GM21825 (cell line): ENCODE measurements at regions not wholly inside any gene's neighbourhood (a gene's known extent, or its start where the extent isn't known, plus 50 kb on each side); places are given as distances from the start of the nearest gene placed in this dataset.

Source experiments
- ATAC-seq: cut with Tn5 transposase; IDR thresholded peaks from one replicate; pipeline ENCODE4 v1.9.1; 2021; ENCODE audit warnings: mild to moderate bottlenecking, moderate library complexity; ENCODE audit not compliant: unreplicated experiment

- ATAC-seq, result no peak
These were observed 92.3 kb upstream of the ZC3H12C start for GRCh38 chr11:110000850-110001249.

- no peak for ATAC-seq
These were observed 89.8 kb upstream of the ZC3H12C start for GRCh38 chr11:110003426-110003825.

GRCh38 chr11:110011595-110011994, 81.6 kb upstream of the ZC3H12C start:
- ATAC-seq, result no peak

- no peak for ATAC-seq
These were observed 77.5 kb upstream of the ZC3H12C start for GRCh38 chr11:110015695-110016094.

GRCh38 chr11:110019675-110020074, 73.5 kb upstream of the ZC3H12C start:
- no peak for ATAC-seq

- ATAC-seq, result no peak
These were observed 70.6 kb upstream of the ZC3H12C start for GRCh38 chr11:110022548-110022947.

GRCh38 chr11:110023711-110024110, 69.5 kb upstream of the ZC3H12C start:
- no peak for ATAC-seq

GRCh38 chr11:110026858-110027626, 66.2 kb upstream of the ZC3H12C start:
- ATAC-seq, result peak; percentile 87

- ATAC-seq, result peak; percentile 46
These were observed 65.4 kb upstream of the ZC3H12C start for GRCh38 chr11:110027627-110028371.

GRCh38 chr11:110028921-110029320, 64.3 kb upstream of the ZC3H12C start:
- no peak for ATAC-seq

- no peak for ATAC-seq
These were observed 63.5 kb upstream of the ZC3H12C start for GRCh38 chr11:110029714-110030113.

GRCh38 chr11:110031171-110031570, 62.0 kb upstream of the ZC3H12C start:
- no peak for ATAC-seq

GRCh38 chr11:110032259-110032658, 60.9 kb upstream of the ZC3H12C start:
- ATAC-seq, result no peak

GRCh38 chr11:110032957-110033570, 60.1 kb upstream of the ZC3H12C start:
- ATAC-seq, result no peak

- no peak for ATAC-seq
These were observed 58.4 kb upstream of the ZC3H12C start for GRCh38 chr11:110034806-110035205.

GRCh38 chr11:110035357-110035756, 57.8 kb upstream of the ZC3H12C start:
- no peak for ATAC-seq

GRCh38 chr11:110038201-110038600, 55.0 kb upstream of the ZC3H12C start:
- no peak for ATAC-seq
